GM12878 (cell line): ENCODE measurements at regions not wholly inside any gene's neighbourhood (a gene's known extent, or its start where the extent isn't known, plus 50 kb on each side); places are given as distances from the start of the nearest gene placed in this dataset.

Experiments used
- ATAC-seq: fragments of 200-7000 bp; cut with Tn5 transposase; 3 replicates; pipeline ENCODE4 v1.9.1; 2020; ENCODE audit warnings: mild to moderate bottlenecking, moderate library complexity
- BruUV-seq: library from RNA; stranded (reverse); fragments of 400-500 nt; replicated peaks from 2 replicates; lab custom pipeline; 2021; lab: Mats Ljungman, UMichigan
- CTCF ChIA-PET: fragments of 300-600 bp; sonication (Branson Sonifier 250); formaldehyde crosslinking; extraction: SDS; loops from one replicate; lab custom pipeline; 2021; ENCODE audit warnings: inconsistent platforms; lab: Yijun Ruan, JAX
- POLR2A ChIA-PET: fragments of 350-600 bp; formaldehyde crosslinking; extraction: SDS; loops from one replicate; lab custom pipeline; 2021; ENCODE audit warnings: inconsistent platforms; lab: Charles Lee
- RAD21 ChIA-PET: fragments of 300-600 bp; sonication (Branson Sonifier 250); formaldehyde crosslinking; loops from one replicate; lab custom pipeline; 2023; ENCODE audit warnings: antibody characterized with exemption; ENCODE audit not compliant: unreplicated experiment; lab: Charles Lee
- SMC1A ChIA-PET: fragments of 300-600 bp; sonication (Branson Sonifier 250); formaldehyde crosslinking; loops from one replicate; lab custom pipeline; 2023; ENCODE audit not compliant: unreplicated experiment, uncharacterized antibody; lab: Charles Lee
- DNase-seq: peaks from one replicate; pipeline ENCODE4 v3.0.0-alpha.2; 2011; ENCODE audit warnings: low read depth, low spot score
- FAIRE-seq: peaks from 3 replicates; lab custom pipeline; 2011; peaks lifted over from hg19 to GRCh38; lab: Jason Lieb, UNC
- H2AFZ ChIP-seq: 2 replicates; pipeline ENCODE4 v1.6.0; 2011; ENCODE audit warnings: low read depth, low read length, control low read depth; ENCODE audit not compliant: control insufficient read depth
- H3K27ac ChIP-seq: 2 replicates; pipeline ENCODE4 v1.5.1; 2011; ENCODE audit warnings: control low read depth; ENCODE audit not compliant: control insufficient read depth, insufficient read depth
- H3K27me3 ChIP-seq, 2 experiments: replicated peaks in 1 of 2; 2 replicates each; pipeline versions ENCODE4 v1.6.0 to v1.6.1; 2011; ENCODE audit warnings: low read length in 1 of 2; ENCODE audit not compliant: control insufficient read depth in 2 of 2, insufficient read depth in 2 of 2
- H3K36me3 ChIP-seq, 2 experiments: 2 replicates each; pipeline ENCODE4 v1.5.1; 2011; ENCODE audit warnings: low read length in 1 of 2; ENCODE audit not compliant: control insufficient read depth in 2 of 2, insufficient read depth in 2 of 2
- H3K4me1 ChIP-seq: 2 replicates; pipeline ENCODE4 v1.6.1; 2011; ENCODE audit warnings: mild to moderate bottlenecking, low read length, moderate library complexity, mixed read lengths; ENCODE audit not compliant: control insufficient read depth, insufficient read depth
- H3K4me2 ChIP-seq: 2 replicates; pipeline ENCODE4 v1.6.0; 2011; ENCODE audit warnings: control low read depth; ENCODE audit not compliant: control insufficient read depth, insufficient read depth
- H3K4me3 ChIP-seq: fragments of 200-600 bp; sonication (generic); 2 replicates; pipeline ENCODE4 v1.5.1; 2016
- H3K79me2 ChIP-seq: 2 replicates; pipeline ENCODE4 v1.6.0; 2011; ENCODE audit warnings: low read length; ENCODE audit not compliant: control insufficient read depth, insufficient read depth
- H3K9ac ChIP-seq: 2 replicates; pipeline ENCODE4 v1.8.0; 2011; ENCODE audit warnings: low read length, control low read depth, mixed read lengths; ENCODE audit not compliant: control insufficient read depth, insufficient read depth
- H3K9me3 ChIP-seq: replicated peaks from 3 replicates; pipeline ENCODE4 v1.5.1; 2011; ENCODE audit warnings: mild to moderate bottlenecking, low read length; ENCODE audit not compliant: control insufficient read depth, insufficient read depth
- H4K20me1 ChIP-seq: 2 replicates; pipeline ENCODE4 v1.6.0; 2011; ENCODE audit not compliant: control insufficient read depth, insufficient read depth
- EP300 ChIP-seq, 2 experiments: fragments of 150-350 bp in 1 of 2; IDR thresholded peaks; 2 replicates each; pipeline ENCODE4 v1.6.1; 2011 to 2012; ENCODE audit warnings: low read depth in 2 of 2, low read length in 2 of 2, borderline replicate concordance in 1 of 2, improper control_type of control experiment in 1 of 2, inconsistent platforms in 1 of 2; ENCODE audit not compliant: control insufficient read depth in 1 of 2
- IRF4 ChIP-seq: IDR thresholded peaks from 2 replicates; pipeline ENCODE4 v1.6.1; 2011; ENCODE audit warnings: low read depth, low read length
- NBN ChIP-seq: fragments of 450-650 bp; IDR thresholded peaks from 2 replicates; pipeline ENCODE4 v1.6.1; 2016
- RB1 ChIP-seq: fragments of 450-650 bp; formaldehyde crosslinking; IDR thresholded peaks from 2 replicates; pipeline ENCODE4 v1.6.1; 2017; ENCODE audit warnings: mild to moderate bottlenecking, borderline replicate concordance
- RFX5 ChIP-seq: IDR thresholded peaks from 2 replicates; pipeline ENCODE4 v1.6.1; 2011; ENCODE audit warnings: low read depth, low read length, improper control_type of control experiment
- WGBS: methylation state at CpG from one replicate; pipeline ENCODE4 v1.1.6; 2016; ENCODE audit warnings: low lambda C conversion rate; ENCODE audit not compliant: insufficient replicate concordance, insufficient coverage; ENCODE audit errors: missing lambda C conversion rate; 5-methylcytosine and 5-hydroxymethylcytosine counted together
- in situ Hi-C: fragments of 300-500 bp; cut with MboI; formaldehyde crosslinking; loops from 9 replicates; pipeline ENCODE4 v1.14.3; 2018; ENCODE audit warnings: mixed read lengths
- intact Hi-C: fragments of 100-400 bp; cut with micrococcal nuclease; formaldehyde crosslinking; loops from one replicate; pipeline ENCODE4 v1.14.2; 2022; ENCODE audit not compliant: unreplicated experiment
- TF ChIP-seq, protein P1 (sequence below): fragments of 150-350 bp; IDR thresholded peaks from 2 replicates; pipeline ENCODE4 v1.6.1; 2016; ENCODE audit warnings: low read depth, low read length

DNA sequence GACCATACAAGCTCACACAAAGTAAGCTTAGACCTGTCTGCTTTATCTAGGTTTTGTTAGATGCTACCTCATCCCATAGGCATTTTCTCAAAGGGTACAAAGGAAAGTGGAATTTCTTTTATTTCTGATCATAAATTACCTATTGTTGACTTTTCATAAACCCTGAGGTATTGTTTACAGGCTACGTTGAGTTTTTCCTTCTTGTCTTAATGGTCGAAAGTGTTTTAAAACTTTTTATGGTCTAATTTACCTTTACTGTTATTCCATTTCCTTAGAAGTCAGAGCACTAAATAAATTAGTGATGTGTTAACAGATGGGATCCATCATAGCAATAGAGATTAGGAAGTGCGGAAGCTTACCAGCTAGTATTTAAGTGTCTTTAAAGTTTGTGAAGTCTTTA is 159.2 kb upstream of the GABRA2 start:
- no TSS peak for BruUV-seq
- in situ Hi-C loops = no loop called here
- intact Hi-C loops = no loop called here
- Histone ChIP-seq H3K27ac (no peak overlapping the region), H4K20me1 (no peaks in the 10 kb centered on the region), H3K9me3 (no peaks in the 10 kb centered on the region), H2AFZ (no peak overlapping the region), H3K4me3 (no peak overlapping the region), H3K9ac (no peak overlapping the region), H3K27me3 (no peaks in the 10 kb centered on the region), H3K4me1 (no peaks in the 10 kb centered on the region), H3K36me3 (no peaks in the 10 kb centered on the region), H3K79me2 (no peaks in the 10 kb centered on the region), H3K4me2 (no peak overlapping the region)
- ATAC-seq (no peak), DNase-seq (no peak), FAIRE-seq (no peak)
- CTCF ChIA-PET = interaction anchor here (2.0 kb wide), 1 partner anchor 10 kb away, joined by 4 read pairs; no protein-coding TSS in a partner anchor
- POLR2A ChIA-PET = no interaction called here
- 30% methylated on average over 3 of the region's 3 CpGs for WGBS
- SMC1A ChIA-PET = no interaction called here
- RAD21 ChIA-PET = no interaction called here
- no peak for TF ChIP-seq EP300 (IDR thresholded peaks at IDR 0.05; ENCODE audit: borderline replicate concordance in 1 of 2, control insufficient read depth in 1 of 2, low read depth in 2 of 2, low read length in 2 of 2)
- no peak for TF ChIP-seq RB1
- no peak for TF ChIP-seq NBN
- TF ChIP-seq RFX5 = no peak
- TF ChIP-seq, protein P1, sequence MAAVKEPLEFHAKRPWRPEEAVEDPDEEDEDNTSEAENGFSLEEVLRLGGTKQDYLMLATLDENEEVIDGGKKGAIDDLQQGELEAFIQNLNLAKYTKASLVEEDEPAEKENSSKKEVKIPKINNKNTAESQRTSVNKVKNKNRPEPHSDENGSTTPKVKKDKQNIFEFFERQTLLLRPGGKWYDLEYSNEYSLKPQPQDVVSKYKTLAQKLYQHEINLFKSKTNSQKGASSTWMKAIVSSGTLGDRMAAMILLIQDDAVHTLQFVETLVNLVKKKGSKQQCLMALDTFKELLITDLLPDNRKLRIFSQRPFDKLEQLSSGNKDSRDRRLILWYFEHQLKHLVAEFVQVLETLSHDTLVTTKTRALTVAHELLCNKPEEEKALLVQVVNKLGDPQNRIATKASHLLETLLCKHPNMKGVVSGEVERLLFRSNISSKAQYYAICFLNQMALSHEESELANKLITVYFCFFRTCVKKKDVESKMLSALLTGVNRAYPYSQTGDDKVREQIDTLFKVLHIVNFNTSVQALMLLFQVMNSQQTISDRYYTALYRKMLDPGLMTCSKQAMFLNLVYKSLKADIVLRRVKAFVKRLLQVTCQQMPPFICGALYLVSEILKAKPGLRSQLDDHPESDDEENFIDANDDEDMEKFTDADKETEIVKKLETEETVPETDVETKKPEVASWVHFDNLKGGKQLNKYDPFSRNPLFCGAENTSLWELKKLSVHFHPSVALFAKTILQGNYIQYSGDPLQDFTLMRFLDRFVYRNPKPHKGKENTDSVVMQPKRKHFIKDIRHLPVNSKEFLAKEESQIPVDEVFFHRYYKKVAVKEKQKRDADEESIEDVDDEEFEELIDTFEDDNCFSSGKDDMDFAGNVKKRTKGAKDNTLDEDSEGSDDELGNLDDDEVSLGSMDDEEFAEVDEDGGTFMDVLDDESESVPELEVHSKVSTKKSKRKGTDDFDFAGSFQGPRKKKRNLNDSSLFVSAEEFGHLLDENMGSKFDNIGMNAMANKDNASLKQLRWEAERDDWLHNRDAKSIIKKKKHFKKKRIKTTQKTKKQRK = no peak
- TF ChIP-seq IRF4 = no peak
